ENCODE measurements at regions not wholly inside any gene's neighbourhood (a gene's known extent, or its start where the extent isn't known, plus 50 kb on each side); places are given as distances from the start of the nearest gene placed in this dataset.

DNA sequence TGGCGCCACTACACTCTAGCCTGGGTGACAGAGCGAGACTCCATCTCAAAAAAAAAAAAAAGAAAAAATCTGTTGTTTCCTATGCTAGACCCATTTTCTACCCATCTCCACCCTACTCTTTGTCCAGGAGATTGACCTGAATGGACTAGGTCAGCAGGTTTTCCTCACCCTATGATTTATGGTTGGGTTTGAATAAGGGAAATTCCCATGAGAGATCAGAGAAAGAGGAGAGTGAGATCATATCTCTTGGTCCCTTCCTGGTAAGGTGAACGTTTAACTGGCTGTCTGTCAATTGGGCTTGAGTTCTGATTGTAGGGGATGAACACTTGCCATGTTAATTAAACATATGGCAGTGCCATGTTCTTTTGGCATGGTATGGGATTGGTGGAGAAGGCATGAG is 387.4 kb downstream of the MAN2A1 start:
- Histone ChIP-seq H3K9me2 (replicated peaks; ENCODE audit: insufficient read depth) (no peaks in the 10 kb centered on the region), H3K4me3 (no peak overlapping the region), H2AFZ (no peak overlapping the region), H4K20me1 (ENCODE audit: insufficient read depth, poor library complexity, severe bottlenecking) (no peaks in the 10 kb centered on the region), H3K9me3 (ENCODE audit: low read depth) (no peaks in the 10 kb centered on the region), H3K79me2 (no peaks in the 10 kb centered on the region), H3K36me3 (replicated peaks; ENCODE audit: insufficient read depth, low read depth) (no peaks in the 10 kb centered on the region), H3K4me2 (no peak overlapping the region), H3K27ac (no peak overlapping the region), H3K4me1 (ENCODE audit: insufficient read depth) (no peaks in the 10 kb centered on the region), H3K27me3 (no peaks in the 10 kb centered on the region)
- no peak for TF ChIP-seq EZH2 (IDR thresholded peaks at IDR 0.05; ENCODE audit: borderline replicate concordance)
- TF ChIP-seq EZH2phosphoT487 (IDR thresholded peaks at IDR 0.05; ENCODE audit: low read depth, severe bottlenecking, unreplicated experiment): no peak
- TF ChIP-seq, protein P1, sequence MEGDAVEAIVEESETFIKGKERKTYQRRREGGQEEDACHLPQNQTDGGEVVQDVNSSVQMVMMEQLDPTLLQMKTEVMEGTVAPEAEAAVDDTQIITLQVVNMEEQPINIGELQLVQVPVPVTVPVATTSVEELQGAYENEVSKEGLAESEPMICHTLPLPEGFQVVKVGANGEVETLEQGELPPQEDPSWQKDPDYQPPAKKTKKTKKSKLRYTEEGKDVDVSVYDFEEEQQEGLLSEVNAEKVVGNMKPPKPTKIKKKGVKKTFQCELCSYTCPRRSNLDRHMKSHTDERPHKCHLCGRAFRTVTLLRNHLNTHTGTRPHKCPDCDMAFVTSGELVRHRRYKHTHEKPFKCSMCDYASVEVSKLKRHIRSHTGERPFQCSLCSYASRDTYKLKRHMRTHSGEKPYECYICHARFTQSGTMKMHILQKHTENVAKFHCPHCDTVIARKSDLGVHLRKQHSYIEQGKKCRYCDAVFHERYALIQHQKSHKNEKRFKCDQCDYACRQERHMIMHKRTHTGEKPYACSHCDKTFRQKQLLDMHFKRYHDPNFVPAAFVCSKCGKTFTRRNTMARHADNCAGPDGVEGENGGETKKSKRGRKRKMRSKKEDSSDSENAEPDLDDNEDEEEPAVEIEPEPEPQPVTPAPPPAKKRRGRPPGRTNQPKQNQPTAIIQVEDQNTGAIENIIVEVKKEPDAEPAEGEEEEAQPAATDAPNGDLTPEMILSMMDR (IDR thresholded peaks at IDR 0.05; ENCODE audit: poor library complexity): no peak
- WGBS (ENCODE audit: low lambda C conversion rate, missing lambda C conversion rate): 92% methylated on average over 3 of the region's 3 CpGs
- DNase-seq (ENCODE audit: low spot score): no peak

DNA sequence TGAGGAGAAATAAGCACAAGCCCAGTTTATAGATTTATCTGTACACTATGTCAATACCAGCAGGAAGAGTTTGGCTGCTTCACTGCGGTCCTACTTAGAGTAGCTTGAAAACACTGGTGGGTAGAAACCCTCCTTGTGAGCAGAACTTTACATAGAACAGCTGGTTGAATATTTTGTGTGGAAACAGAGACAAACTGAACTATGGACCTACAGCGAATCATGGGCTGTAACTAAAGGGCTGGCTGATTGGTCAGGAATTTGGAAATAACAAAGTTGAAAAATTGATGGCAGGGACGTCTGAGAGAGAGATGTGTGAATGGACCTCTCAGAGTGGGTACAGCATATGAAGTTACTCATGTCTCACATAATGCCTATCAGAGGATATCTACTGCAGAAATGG is 392.5 kb downstream of the MAN2A1 start:
- H3K27me3 ChIP-seq: no peaks in the 10 kb centered on the region
- H3K4me3 ChIP-seq: no peak overlapping the region
- 87% methylated on average over 3 of the region's 3 CpGs for WGBS (ENCODE audit: low lambda C conversion rate, missing lambda C conversion rate)

DNA sequence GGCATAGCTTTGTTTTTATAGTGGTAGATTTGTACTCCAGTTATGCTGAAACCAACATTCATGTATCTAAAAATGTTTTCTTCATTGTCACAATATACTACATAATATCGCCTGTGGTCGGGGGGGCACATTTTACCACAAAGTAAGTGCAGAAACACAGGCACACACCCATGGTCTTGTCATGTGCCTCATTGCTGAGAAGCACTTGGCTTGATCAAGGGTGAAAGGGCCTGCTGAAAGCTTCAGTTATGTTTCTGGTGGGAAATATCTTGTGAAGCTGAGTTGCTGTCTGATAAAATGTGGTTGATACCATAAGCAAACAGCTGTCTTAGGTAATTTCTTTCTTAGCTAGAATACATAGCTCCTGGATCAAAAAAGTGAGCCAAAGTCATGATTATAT is 393.1 kb downstream of the MAN2A1 start:
- no peak overlapping the region for H2AFZ ChIP-seq
- H3K27me3 ChIP-seq: no peaks in the 10 kb centered on the region
- H3K4me2 ChIP-seq: no peak overlapping the region
- no peaks in the 10 kb centered on the region for H4K20me1 ChIP-seq (ENCODE audit: insufficient read depth, poor library complexity, severe bottlenecking)
- no peaks in the 10 kb centered on the region for H3K9me2 ChIP-seq (replicated peaks; ENCODE audit: insufficient read depth)
- H3K4me3 ChIP-seq: no peak overlapping the region
- no peaks in the 10 kb centered on the region for H3K36me3 ChIP-seq (replicated peaks; ENCODE audit: insufficient read depth, low read depth)
- H3K79me2 ChIP-seq: no peaks in the 10 kb centered on the region
- no peak for DNase-seq (ENCODE audit: low spot score)
- no peaks in the 10 kb centered on the region for H3K9me3 ChIP-seq (ENCODE audit: low read depth)
- WGBS (ENCODE audit: low lambda C conversion rate, missing lambda C conversion rate): 98% methylated on average over 2 of the region's 2 CpGs
- no peaks in the 10 kb centered on the region for H3K4me1 ChIP-seq (ENCODE audit: insufficient read depth)
- TF ChIP-seq EZH2phosphoT487 (IDR thresholded peaks at IDR 0.05; ENCODE audit: low read depth, severe bottlenecking, unreplicated experiment) (no peak), EZH2 (IDR thresholded peaks at IDR 0.05; ENCODE audit: borderline replicate concordance) (no peak)
- TF ChIP-seq, protein P1 (IDR thresholded peaks at IDR 0.05; ENCODE audit: poor library complexity): no peak
- H3K27ac ChIP-seq: no peak overlapping the region

More for the DNA sequence above, 392.5 kb downstream of the MAN2A1 start:
- Histone ChIP-seq H3K9me3 (ENCODE audit: low read depth) (no peaks in the 10 kb centered on the region), H4K20me1 (ENCODE audit: insufficient read depth, poor library complexity, severe bottlenecking) (no peaks in the 10 kb centered on the region), H3K4me2 (no peak overlapping the region), H3K9me2 (replicated peaks; ENCODE audit: insufficient read depth) (no peaks in the 10 kb centered on the region), H3K79me2 (no peaks in the 10 kb centered on the region), H2AFZ (no peak overlapping the region), H3K27ac (no peak overlapping the region), H3K36me3 (replicated peaks; ENCODE audit: insufficient read depth, low read depth) (no peaks in the 10 kb centered on the region), H3K4me1 (ENCODE audit: insufficient read depth) (no peaks in the 10 kb centered on the region)
- no peak for DNase-seq (ENCODE audit: low spot score)
- TF ChIP-seq, protein P1 (IDR thresholded peaks at IDR 0.05; ENCODE audit: poor library complexity): no peak
- TF ChIP-seq EZH2phosphoT487 (IDR thresholded peaks at IDR 0.05; ENCODE audit: low read depth, severe bottlenecking, unreplicated experiment): no peak
- TF ChIP-seq EZH2 (IDR thresholded peaks at IDR 0.05; ENCODE audit: borderline replicate concordance): no peak

DNA sequence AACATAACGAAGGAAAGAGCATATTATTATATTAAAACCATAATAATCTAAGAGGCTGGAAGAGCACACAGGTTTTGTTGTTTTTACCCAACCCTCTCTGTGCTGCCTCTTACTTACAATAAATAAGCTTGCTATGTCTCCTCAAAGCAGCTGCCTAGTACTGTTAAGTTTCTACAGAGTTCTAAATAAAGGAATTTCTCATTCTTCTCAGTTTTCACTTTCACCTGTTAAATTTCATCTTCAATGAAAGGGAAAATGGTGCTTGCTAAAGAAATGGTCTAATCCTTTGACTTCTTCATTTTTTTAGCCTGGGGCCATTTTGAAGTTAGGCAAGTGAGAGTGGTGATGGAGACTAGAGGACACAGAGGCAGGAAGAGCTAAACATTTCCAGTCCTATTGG is 396.1 kb downstream of the MAN2A1 start:
- WGBS (ENCODE audit: low lambda C conversion rate, missing lambda C conversion rate): 92% methylated on average over 1 of the region's 1 CpG
- Histone ChIP-seq H3K9me3 (ENCODE audit: low read depth) (no peaks in the 10 kb centered on the region), H2AFZ (no peak overlapping the region), H3K9me2 (replicated peaks; ENCODE audit: insufficient read depth) (no peaks in the 10 kb centered on the region), H4K20me1 (ENCODE audit: insufficient read depth, poor library complexity, severe bottlenecking) (no peaks in the 10 kb centered on the region), H3K36me3 (replicated peaks; ENCODE audit: insufficient read depth, low read depth) (no peaks in the 10 kb centered on the region), H3K4me3 (no peak overlapping the region), H3K4me1 (ENCODE audit: insufficient read depth) (no peaks in the 10 kb centered on the region), H3K27me3 (no peaks in the 10 kb centered on the region), H3K79me2 (no peaks in the 10 kb centered on the region), H3K27ac (no peak overlapping the region), H3K4me2 (no peak overlapping the region)
- DNase-seq (ENCODE audit: low spot score): no peak
- no peak for TF ChIP-seq EZH2phosphoT487 (IDR thresholded peaks at IDR 0.05; ENCODE audit: low read depth, severe bottlenecking, unreplicated experiment)
- TF ChIP-seq EZH2 (IDR thresholded peaks at IDR 0.05; ENCODE audit: borderline replicate concordance): no peak
- TF ChIP-seq, protein P1 (IDR thresholded peaks at IDR 0.05; ENCODE audit: poor library complexity): no peak

All from hepatocyte (in vitro differentiated cells).